GM23338 (cell line): ENCODE measurements at regions not wholly inside any gene's neighbourhood (a gene's known extent, or its start where the extent isn't known, plus 50 kb on each side); places are given as distances from the start of the nearest gene placed in this dataset.

ENCODE experiments used
- ATAC-seq: fragments of 200-7000 bp; cut with Tn5 transposase; 3 replicates; pipeline ENCODE4 v1.9.1; 2020
- DNase-seq: peaks from one replicate; pipeline ENCODE4 v3.0.0-alpha.2; 2015; ENCODE audit warnings: low spot score
- H2AFZ ChIP-seq: fragments of 200-600 bp; sonication (generic); 2 replicates; pipeline ENCODE4 v1.8.0; 2016; ENCODE audit warnings: antibody characterized with exemption, mild to moderate bottlenecking, moderate library complexity
- H3F3A ChIP-seq: fragments of 200-600 bp; sonication (generic); replicated peaks from 2 replicates; pipeline ENCODE4 v1.8.0; 2017; ENCODE audit warnings: antibody characterized with exemption, mixed run types, low read depth
- H3K27ac ChIP-seq: fragments of 200-600 bp; sonication (generic); 2 replicates; pipeline ENCODE4 v1.6.1; 2016; ENCODE audit warnings: low read depth
- H3K27me3 ChIP-seq: fragments of 200-600 bp; sonication (generic); 2 replicates; pipeline ENCODE4 v1.8.0; 2016; ENCODE audit warnings: mild to moderate bottlenecking, mixed run types, moderate library complexity; ENCODE audit not compliant: insufficient read depth
- H3K36me3 ChIP-seq: fragments of 200-600 bp; sonication (generic); 2 replicates; pipeline ENCODE4 v1.8.0; 2016; ENCODE audit warnings: mild to moderate bottlenecking; ENCODE audit not compliant: insufficient read depth
- H3K4me1 ChIP-seq: fragments of 200-600 bp; sonication (generic); 2 replicates; pipeline ENCODE4 v1.8.0; 2016; ENCODE audit warnings: mild to moderate bottlenecking, moderate library complexity; ENCODE audit not compliant: insufficient read depth
- H3K4me2 ChIP-seq: fragments of 200-600 bp; sonication (generic); 2 replicates; pipeline ENCODE4 v1.7.1; 2017; ENCODE audit warnings: mixed run types
- H3K4me3 ChIP-seq: fragments of 200-600 bp; sonication (generic); 2 replicates; pipeline ENCODE4 v1.6.1; 2016; ENCODE audit warnings: mixed run types
- H3K79me2 ChIP-seq: fragments of 200-600 bp; sonication (generic); replicated peaks from 2 replicates; pipeline ENCODE4 v1.8.0; 2017; ENCODE audit warnings: mild to moderate bottlenecking; ENCODE audit not compliant: insufficient read depth
- H3K9me2 ChIP-seq: fragments of 200-600 bp; sonication (generic); 2 replicates; pipeline ENCODE4 v1.8.0; 2017; ENCODE audit not compliant: insufficient read depth
- H4K20me1 ChIP-seq: fragments of 200-600 bp; sonication (generic); replicated peaks from 2 replicates; pipeline ENCODE4 v1.8.0; 2017; ENCODE audit warnings: mild to moderate bottlenecking; ENCODE audit not compliant: insufficient read depth
- H3K27ac Mint-ChIP-seq: 2 replicates; pipeline ENCODE4 v1.8.0; 2020; ENCODE audit warnings: inconsistent platforms, mild to moderate bottlenecking, moderate library complexity, mixed read lengths
- H3K27me3 Mint-ChIP-seq: 3 replicates; pipeline ENCODE4 v1.8.0; 2022; ENCODE audit warnings: low read depth, mild to moderate bottlenecking, moderate library complexity, mixed read lengths, inconsistent platforms; ENCODE audit not compliant: insufficient read depth, poor library complexity
- H3K36me3 Mint-ChIP-seq: 3 replicates; pipeline ENCODE4 v1.8.0; 2021; ENCODE audit warnings: low read depth, mild to moderate bottlenecking, inconsistent platforms, moderate library complexity, mixed read lengths
- H3K4me1 Mint-ChIP-seq: 3 replicates; pipeline ENCODE4 v1.8.0; 2020; ENCODE audit warnings: mild to moderate bottlenecking, inconsistent platforms, mixed read lengths
- H3K4me3 Mint-ChIP-seq: 3 replicates; pipeline ENCODE4 v1.8.0; 2021; ENCODE audit warnings: moderate library complexity, mild to moderate bottlenecking, inconsistent platforms, mixed read lengths
- H3K9me3 Mint-ChIP-seq: 3 replicates; pipeline ENCODE4 v1.8.0; 2020; ENCODE audit warnings: moderate library complexity, mild to moderate bottlenecking, inconsistent platforms, mixed read lengths
- CREB1 ChIP-seq: fragments of 250-450 bp; sonication (Bioruptor Pico); IDR thresholded peaks from 2 replicates; pipeline ENCODE4 v1.5.0; 2020; ENCODE audit warnings: low read depth, mild to moderate bottlenecking, moderate library complexity
- CTCF ChIP-seq, 2 experiments: fragments of 200-600 bp in 1 of 2; sonication (generic) in 1 of 2; conservative IDR thresholded peaks; 2 replicates each; pipeline versions ENCODE4 v1.5.1 to v1.6.1; 2016 to 2017; ENCODE audit warnings: antibody characterized with exemption in 2 of 2, low read depth in 2 of 2, mild to moderate bottlenecking in 2 of 2, moderate library complexity in 1 of 2
- ETS1 ChIP-seq: IDR thresholded peaks from 2 replicates; pipeline ENCODE4 v1.6.1; 2016; ENCODE audit warnings: antibody characterized with exemption
- EZH2 ChIP-seq: fragments of 200-600 bp; sonication (generic); IDR thresholded peaks from one replicate; pipeline ENCODE4 v1.8.0; 2017; ENCODE audit warnings: antibody characterized with exemption, mild to moderate bottlenecking, low read depth; ENCODE audit not compliant: unreplicated experiment
- EZH2phosphoT487 ChIP-seq: fragments of 200-600 bp; sonication (generic); IDR thresholded peaks from one replicate; pipeline ENCODE4 v1.8.1; 2018; ENCODE audit warnings: antibody characterized with exemption; ENCODE audit not compliant: unreplicated experiment
- JUNB ChIP-seq: IDR thresholded peaks from one replicate; pipeline ENCODE4 v1.6.1; 2016; ENCODE audit warnings: antibody characterized with exemption; ENCODE audit not compliant: unreplicated experiment
- NANOG ChIP-seq: IDR thresholded peaks from 2 replicates; pipeline ENCODE4 v1.6.1; 2016; ENCODE audit warnings: antibody characterized with exemption, borderline replicate concordance
- POLR2AphosphoS5 ChIP-seq: IDR thresholded peaks from 2 replicates; pipeline ENCODE4 v1.6.1; 2016; ENCODE audit warnings: antibody characterized with exemption, low read depth
- REST ChIP-seq: IDR thresholded peaks from one replicate; pipeline ENCODE4 v1.6.1; 2018; ENCODE audit warnings: antibody characterized with exemption; ENCODE audit not compliant: unreplicated experiment
- STAT1 ChIP-seq: IDR thresholded peaks from one replicate; pipeline ENCODE4 v1.6.1; 2016; ENCODE audit warnings: antibody characterized with exemption; ENCODE audit not compliant: unreplicated experiment
- ZNF114 ChIP-seq: fragments of 250-450 bp; sonication (Bioruptor Pico); IDR thresholded peaks from 2 replicates; pipeline ENCODE4 v1.5.0; 2020; ENCODE audit warnings: mild to moderate bottlenecking, moderate library complexity
- ZNF331 ChIP-seq: fragments of 250-450 bp; sonication (Bioruptor Pico); IDR thresholded peaks from 2 replicates; pipeline ENCODE4 v1.5.0; 2020; ENCODE audit warnings: low read depth, mild to moderate bottlenecking, moderate library complexity
- ZNF462 ChIP-seq: fragments of 250-450 bp; sonication (Bioruptor Pico); IDR thresholded peaks from 2 replicates; pipeline ENCODE4 v1.5.0; 2020; ENCODE audit warnings: mild to moderate bottlenecking, moderate library complexity

GRCh38 chr9:3099646-3100045 lies 255.8 kb upstream of the PUM3 start:
- peaks cover 2% of the 10 kb centered on the region for H3K27me3 Mint-ChIP-seq
- no peaks in the 10 kb centered on the region for H3K36me3 Mint-ChIP-seq
- H3K9me2 ChIP-seq, result no peaks in the 10 kb centered on the region
- no peak overlapping the region for H2AFZ ChIP-seq
- no peaks in the 10 kb centered on the region for H3K9me3 Mint-ChIP-seq
- H3K4me3 Mint-ChIP-seq, result no peak overlapping the region
- no peak for ATAC-seq
- DNase-seq, result no peak
- no peaks in the 10 kb centered on the region for H4K20me1 ChIP-seq
- H3K4me1 Mint-ChIP-seq, result no peaks in the 10 kb centered on the region
- no peak overlapping the region for H3K27ac Mint-ChIP-seq
- no peaks in the 10 kb centered on the region for H3K36me3 ChIP-seq
- no peak for TF ChIP-seq ZNF462 (CRISPR knock-in tag)
- no peak for TF ChIP-seq REST
- no peak for TF ChIP-seq ZNF114 (CRISPR knock-in tag)
- TF ChIP-seq CTCF (conservative IDR thresholded peaks at IDR 0.05; ENCODE audit: low read depth in 2 of 2), result no peak
- TF ChIP-seq POLR2AphosphoS5, result no peak
- TF ChIP-seq EZH2phosphoT487, result no peak
- TF ChIP-seq EZH2, result no peak
- no peak for TF ChIP-seq STAT1
- TF ChIP-seq JUNB, result no peak
- no peak for TF ChIP-seq ZNF331 (CRISPR knock-in tag)
- no peak for TF ChIP-seq NANOG
- TF ChIP-seq ETS1, result no peak
- no peak for TF ChIP-seq CREB1
- H3K27me3 ChIP-seq, result no peaks in the 10 kb centered on the region
- no peak overlapping the region for H3K4me3 ChIP-seq
- no peak overlapping the region for H3K27ac ChIP-seq
- H3F3A ChIP-seq, result no peaks in the 10 kb centered on the region
- H3K4me2 ChIP-seq, result no peak overlapping the region
- H3K4me1 ChIP-seq, result no peaks in the 10 kb centered on the region
- no peaks in the 10 kb centered on the region for H3K79me2 ChIP-seq
